Psoas muscle (tissue), 7 donors: ENCODE measurements at regions not wholly inside any gene's neighbourhood (a gene's known extent, or its start where the extent isn't known, plus 50 kb on each side); places are given as distances from the start of the nearest gene placed in this dataset.

Experiments used
- ATAC-seq, 4 donors: fragments of 200-7000 bp; cut with Tn5 transposase; one replicate each; pipeline ENCODE4 v1.9.1; 2020; ENCODE audit warnings: moderate library complexity in 3 of 4, mild to moderate bottlenecking in 2 of 4
- DNase-seq, 2 donors: peaks; one replicate each; pipeline ENCODE4 v3.0.0-alpha.2; 2020
- H3K27ac ChIP-seq: fragments of 200-600 bp; one replicate; pipeline ENCODE4 v1.8.0; 2022
- H3K27me3 ChIP-seq, 3 donors: fragments of 200-600 bp in 1 of 3; one replicate each; pipeline versions ENCODE4 v1.6.1 to v1.8.0; 2013 to 2022; ENCODE audit warnings: low read length in 2 of 3, mild to moderate bottlenecking in 2 of 3, moderate library complexity in 1 of 3; ENCODE audit not compliant: insufficient read depth in 3 of 3
- H3K36me3 ChIP-seq, 2 donors: fragments of 200-600 bp in 1 of 2; one replicate each; pipeline versions ENCODE4 v1.6.1 to v1.8.0; 2013 to 2022; ENCODE audit warnings: low read depth in 1 of 2, mild to moderate bottlenecking in 1 of 2, moderate library complexity in 1 of 2; ENCODE audit not compliant: insufficient read depth in 1 of 2
- H3K4me1 ChIP-seq: fragments of 200-600 bp; one replicate; pipeline ENCODE4 v1.8.0; 2022
- H3K4me3 ChIP-seq: fragments of 200-600 bp; one replicate; pipeline ENCODE4 v1.8.0; 2022; ENCODE audit warnings: mild to moderate bottlenecking
- H3K9me3 ChIP-seq: fragments of 200-600 bp; one replicate; pipeline ENCODE4 v1.8.0; 2022
- WGBS, 3 donors: extraction: QIAGEN DNeasy Blood & Tissue Kit; methylation state at CpG; one replicate each; pipeline versions ENCODE4 v1.1.6 to v1.1.7; 2013; 5-methylcytosine and 5-hydroxymethylcytosine counted together
- intact Hi-C, 2 donors: fragments of 100-400 bp; cut with DNase I; formaldehyde crosslinking; loops; one replicate each; pipeline versions ENCODE4 v1.11.0 to v1.14.2; 2022
- TF ChIP-seq, protein P1 (sequence below): fragments of 200-600 bp; IDR thresholded peaks from one replicate; pipeline ENCODE4 v1.8.0; 2022; ENCODE audit warnings: antibody characterized with exemption
- donor health status: healthy with polysubstance abuse.
- donor health status: DM: no; HTN: no; CAD: no; lungs with moderate emphysema.
- donor health status: Bipolar disorder and iron deficiency.
- donor health status: healthy.
- donor health status: DM: yes; HTN: yes; CAD: no.
- donor health status: DM: no; HTN: no; CAD: no.
- donor health status: DM: yes; HTN: yes; CAD: no.

GRCh38 chr6:18684343-18684742 is 297.2 kb downstream of the RNF144B start:
- no peaks in the 10 kb centered on the region for H3K27me3 ChIP-seq
- intact Hi-C loops = no loop called here
- H3K9me3 ChIP-seq = peaks cover 1% of the 10 kb centered on the region
- TF ChIP-seq, protein P1, sequence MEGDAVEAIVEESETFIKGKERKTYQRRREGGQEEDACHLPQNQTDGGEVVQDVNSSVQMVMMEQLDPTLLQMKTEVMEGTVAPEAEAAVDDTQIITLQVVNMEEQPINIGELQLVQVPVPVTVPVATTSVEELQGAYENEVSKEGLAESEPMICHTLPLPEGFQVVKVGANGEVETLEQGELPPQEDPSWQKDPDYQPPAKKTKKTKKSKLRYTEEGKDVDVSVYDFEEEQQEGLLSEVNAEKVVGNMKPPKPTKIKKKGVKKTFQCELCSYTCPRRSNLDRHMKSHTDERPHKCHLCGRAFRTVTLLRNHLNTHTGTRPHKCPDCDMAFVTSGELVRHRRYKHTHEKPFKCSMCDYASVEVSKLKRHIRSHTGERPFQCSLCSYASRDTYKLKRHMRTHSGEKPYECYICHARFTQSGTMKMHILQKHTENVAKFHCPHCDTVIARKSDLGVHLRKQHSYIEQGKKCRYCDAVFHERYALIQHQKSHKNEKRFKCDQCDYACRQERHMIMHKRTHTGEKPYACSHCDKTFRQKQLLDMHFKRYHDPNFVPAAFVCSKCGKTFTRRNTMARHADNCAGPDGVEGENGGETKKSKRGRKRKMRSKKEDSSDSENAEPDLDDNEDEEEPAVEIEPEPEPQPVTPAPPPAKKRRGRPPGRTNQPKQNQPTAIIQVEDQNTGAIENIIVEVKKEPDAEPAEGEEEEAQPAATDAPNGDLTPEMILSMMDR = no peak
- WGBS, 3 donors = 66 to 82% (median 67%) methylated on average over 3 of the region's 3 CpGs
- H3K4me1 ChIP-seq = no peaks in the 10 kb centered on the region
- ATAC-seq (no peak), DNase-seq (no peak)
- no peak overlapping the region for H3K27ac ChIP-seq
- no peak overlapping the region for H3K4me3 ChIP-seq
- H3K36me3 ChIP-seq = no peaks in the 10 kb centered on the region

GRCh38 chr6:18692929-18693685 is 306.0 kb downstream of the RNF144B start:
- Histone ChIP-seq H3K9me3 (no peaks in the 10 kb centered on the region), H3K4me3 (no peak overlapping the region), H3K27me3 (no peaks in the 10 kb centered on the region), H3K4me1 (no peaks in the 10 kb centered on the region), H3K36me3 (no peaks in the 10 kb centered on the region), H3K27ac (no peak overlapping the region)
- intact Hi-C loops = no loop called here
- ATAC-seq = no peak
- TF ChIP-seq, protein P1 = no peak
- no peak for DNase-seq
- WGBS, 3 donors = 70 to 77% (median 76%) methylated on average over 7 of the region's 7 CpGs

- no peaks in the 10 kb centered on the region for H3K36me3 ChIP-seq
- intact Hi-C loops = no loop called here
These were observed 306.7 kb downstream of the RNF144B start for GRCh38 chr6:18693881-18694280.

GRCh38 chr6:18703546-18703945 is 316.4 kb downstream of the RNF144B start:
- no peak overlapping the region for H3K4me3 ChIP-seq
- no peak overlapping the region for H3K27ac ChIP-seq
- H3K27me3 ChIP-seq = no peaks in the 10 kb centered on the region
- no peaks in the 10 kb centered on the region for H3K9me3 ChIP-seq
- no peak for ATAC-seq
- no peaks in the 10 kb centered on the region for H3K36me3 ChIP-seq
- H3K4me1 ChIP-seq = no peaks in the 10 kb centered on the region
- intact Hi-C loops = no loop called here
- TF ChIP-seq, protein P1 = no peak
- 41 to 55% (median 41%) methylated on average over 3 of the region's 3 CpGs for WGBS, 3 donors
- no peak for DNase-seq

More at GRCh38 chr6:18693881-18694280, 306.7 kb downstream of the RNF144B start:
- no peak overlapping the region for H3K4me3 ChIP-seq
- TF ChIP-seq, protein P1 = no peak
- no peaks in the 10 kb centered on the region for H3K9me3 ChIP-seq
- 74 to 81% (median 75%) methylated on average over 6 of the region's 6 CpGs for WGBS, 3 donors
- no peak overlapping the region for H3K27ac ChIP-seq
- DNase-seq (no peak), ATAC-seq (no peak)
- no peaks in the 10 kb centered on the region for H3K27me3 ChIP-seq
- H3K4me1 ChIP-seq = no peaks in the 10 kb centered on the region
